ENCODE measurements at regions not wholly inside any gene's neighbourhood (a gene's known extent, or its start where the extent isn't known, plus 50 kb on each side); places are given as distances from the start of the nearest gene placed in this dataset.

DNA sequence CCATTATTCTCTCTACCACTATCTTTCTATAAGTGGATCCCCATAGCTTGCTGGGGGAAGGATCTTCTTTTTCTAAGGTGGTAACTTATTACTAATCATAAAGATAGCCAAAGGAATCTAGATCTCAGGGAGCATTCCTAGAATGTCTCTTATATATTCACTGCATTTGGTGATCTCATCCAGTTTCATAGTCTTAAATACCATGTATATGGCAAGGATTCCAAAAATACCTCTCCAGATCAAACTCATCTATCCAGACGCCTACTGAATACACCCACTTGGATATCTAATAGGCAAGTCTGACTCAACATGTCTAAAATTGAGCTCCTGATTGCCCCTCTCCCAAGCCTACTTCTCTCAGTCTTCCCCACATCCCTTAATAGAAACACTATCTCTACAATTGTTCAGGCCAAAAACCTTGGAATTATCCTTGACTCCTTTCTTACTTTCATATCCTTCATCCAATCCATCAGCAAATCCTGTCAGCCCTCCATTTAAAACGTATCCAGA is 264.4 kb downstream of the HACE1 start:
- no peaks in the 10 kb centered on the region for H4K20me1 ChIP-seq (ENCODE audit: control insufficient read depth, insufficient read depth)
- no TSS peak for BruUV-seq (replicated peaks)
- no peaks in the 10 kb centered on the region for H3K27me3 ChIP-seq (replicated peaks in 1 of 2; ENCODE audit: control insufficient read depth in 2 of 2, insufficient read depth in 2 of 2, low read length in 1 of 2)
- no peak overlapping the region for H3K4me3 ChIP-seq
- TF ChIP-seq E4F1 (IDR thresholded peaks at IDR 0.05; ENCODE audit: borderline replicate concordance, partially characterized antibody) (no peak), ZNF207 (IDR thresholded peaks at IDR 0.05; ENCODE audit: borderline replicate concordance) (no peak), MEF2B (IDR thresholded peaks at IDR 0.05; ENCODE audit: partially characterized antibody, poor library complexity, severe bottlenecking) (no peak), ZNF274 (IDR thresholded peaks at IDR 0.05; ENCODE audit: insufficient read depth, insufficient read length) (no peak), CHD1 (IDR thresholded peaks at IDR 0.05; ENCODE audit: low read depth, low read length) (no peak), CBX5 (IDR thresholded peaks at IDR 0.05; ENCODE audit: low read depth) (no peak), BCL11A (IDR thresholded peaks at IDR 0.05; ENCODE audit: low read depth, low read length) (no peak), BHLHE40 (IDR thresholded peaks at IDR 0.05; ENCODE audit: borderline replicate concordance in 1 of 2, low read depth in 2 of 2, low read length in 1 of 2) (no peak), STAT3 (IDR thresholded peaks at IDR 0.05; ENCODE audit: low read depth, low read length) (no peak), HCFC1 (IDR thresholded peaks at IDR 0.05; ENCODE audit: low read length) (no peak), SMARCA5 (IDR thresholded peaks at IDR 0.05) (no peak), RCOR1 (conservative IDR thresholded peaks at IDR 0.05; ENCODE audit: low read depth, low read length) (no peak), TCF3 (IDR thresholded peaks at IDR 0.05; ENCODE audit: borderline replicate concordance, insufficient read depth, low read depth, low read length) (no peak), MAX (IDR thresholded peaks at IDR 0.05; ENCODE audit: low read depth, low read length) (no peak), MTA2 (IDR thresholded peaks at IDR 0.05; ENCODE audit: low read depth) (no peak), POLR2A (IDR thresholded peaks at IDR 0.05; ENCODE audit: low read depth, low read length) (no peak), MXI1 (IDR thresholded peaks at IDR 0.05; ENCODE audit: low read depth, low read length) (no peak), GATAD2B (conservative IDR thresholded peaks at IDR 0.05; ENCODE audit: low read depth) (no peak), PAX8 (IDR thresholded peaks at IDR 0.05) (no peak)
- TF ChIP-seq, protein P1, sequence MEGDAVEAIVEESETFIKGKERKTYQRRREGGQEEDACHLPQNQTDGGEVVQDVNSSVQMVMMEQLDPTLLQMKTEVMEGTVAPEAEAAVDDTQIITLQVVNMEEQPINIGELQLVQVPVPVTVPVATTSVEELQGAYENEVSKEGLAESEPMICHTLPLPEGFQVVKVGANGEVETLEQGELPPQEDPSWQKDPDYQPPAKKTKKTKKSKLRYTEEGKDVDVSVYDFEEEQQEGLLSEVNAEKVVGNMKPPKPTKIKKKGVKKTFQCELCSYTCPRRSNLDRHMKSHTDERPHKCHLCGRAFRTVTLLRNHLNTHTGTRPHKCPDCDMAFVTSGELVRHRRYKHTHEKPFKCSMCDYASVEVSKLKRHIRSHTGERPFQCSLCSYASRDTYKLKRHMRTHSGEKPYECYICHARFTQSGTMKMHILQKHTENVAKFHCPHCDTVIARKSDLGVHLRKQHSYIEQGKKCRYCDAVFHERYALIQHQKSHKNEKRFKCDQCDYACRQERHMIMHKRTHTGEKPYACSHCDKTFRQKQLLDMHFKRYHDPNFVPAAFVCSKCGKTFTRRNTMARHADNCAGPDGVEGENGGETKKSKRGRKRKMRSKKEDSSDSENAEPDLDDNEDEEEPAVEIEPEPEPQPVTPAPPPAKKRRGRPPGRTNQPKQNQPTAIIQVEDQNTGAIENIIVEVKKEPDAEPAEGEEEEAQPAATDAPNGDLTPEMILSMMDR (IDR thresholded peaks at IDR 0.05 in 2 of 3, conservative IDR thresholded peaks at IDR 0.05 in 1 of 3; ENCODE audit: control insufficient read depth in 2 of 3, extremely low read depth in 1 of 3, insufficient read depth in 1 of 3, low read depth in 3 of 3, low read length in 3 of 3): no peak
- ChIA-PET POLR2A (no interaction called here), CTCF (no interaction called here), RAD21 (ENCODE audit: unreplicated experiment) (no interaction called here), SMC1A (ENCODE audit: uncharacterized antibody, unreplicated experiment) (no interaction called here)
- DNase-seq (ENCODE audit: low read depth, low spot score) (no peak), ATAC-seq (no peak), FAIRE-seq (no peak)
- H3K27ac ChIP-seq (ENCODE audit: control insufficient read depth, insufficient read depth): no peak overlapping the region
- H3K4me1 ChIP-seq (ENCODE audit: control insufficient read depth, insufficient read depth, low read length): no peaks in the 10 kb centered on the region
- no peaks in the 10 kb centered on the region for H3K79me2 ChIP-seq (ENCODE audit: control insufficient read depth, insufficient read depth, low read length)
- H3K9ac ChIP-seq (ENCODE audit: control insufficient read depth, insufficient read depth, low read length): no peak overlapping the region
- H3K4me2 ChIP-seq (ENCODE audit: control insufficient read depth, insufficient read depth): no peak overlapping the region
- WGBS (ENCODE audit: insufficient coverage, insufficient replicate concordance, low lambda C conversion rate, missing lambda C conversion rate): 0% methylated on average over 2 of the region's 2 CpGs
- no peak overlapping the region for H2AFZ ChIP-seq (ENCODE audit: control insufficient read depth, low read depth, low read length)
- no peaks in the 10 kb centered on the region for H3K9me3 ChIP-seq (replicated peaks; ENCODE audit: control insufficient read depth, insufficient read depth, low read length)
- in situ Hi-C loops (cut with MboI) (no loop called here), intact Hi-C loops (cut with micrococcal nuclease; ENCODE audit: unreplicated experiment) (no loop called here)
- H3K36me3 ChIP-seq (ENCODE audit: control insufficient read depth in 2 of 2, insufficient read depth in 2 of 2, low read length in 1 of 2): no peaks in the 10 kb centered on the region
